Neural progenitor cell (in vitro differentiated cells): ENCODE measurements at regions not wholly inside any gene's neighbourhood (a gene's known extent, or its start where the extent isn't known, plus 50 kb on each side); places are given as distances from the start of the nearest gene placed in this dataset.

ENCODE experiments used
- EZH2 ChIP-seq: fragments of 200-600 bp; sonication (generic); IDR thresholded peaks from 2 replicates; pipeline ENCODE4 v1.6.1; 2017; ENCODE audit warnings: antibody characterized with exemption, mild to moderate bottlenecking, moderate library complexity
- EZH2phosphoT487 ChIP-seq: fragments of 200-600 bp; sonication (generic); IDR thresholded peaks from 2 replicates; pipeline ENCODE4 v1.6.1; 2017; ENCODE audit warnings: antibody characterized with exemption
- TF ChIP-seq, protein P1 (sequence below): fragments of 200-600 bp; sonication (generic); IDR thresholded peaks from 2 replicates; pipeline ENCODE4 v1.5.1; 2017; ENCODE audit warnings: antibody characterized with exemption, mild to moderate bottlenecking

DNA sequence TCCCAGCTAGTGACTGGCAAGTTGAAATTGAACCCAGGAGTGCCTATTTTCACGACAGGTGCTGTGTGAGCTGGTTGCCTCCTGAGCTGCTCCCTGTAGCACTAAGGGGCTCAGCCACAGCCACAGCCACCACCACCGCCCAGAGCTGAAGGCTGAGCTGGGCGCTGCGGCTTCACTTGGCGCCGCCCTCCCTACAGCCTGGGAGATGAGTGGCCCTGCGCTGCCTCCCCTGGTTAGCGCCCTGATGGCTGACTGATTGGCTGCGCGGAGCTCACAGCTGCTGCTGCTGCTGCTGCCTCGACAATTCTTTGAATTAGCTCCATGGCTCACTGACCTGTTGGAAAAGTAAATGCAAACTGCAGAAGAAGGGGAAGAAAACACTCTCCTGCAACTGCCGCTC is 91.8 kb upstream of the TMEM132E start:
- TF ChIP-seq, protein P1, sequence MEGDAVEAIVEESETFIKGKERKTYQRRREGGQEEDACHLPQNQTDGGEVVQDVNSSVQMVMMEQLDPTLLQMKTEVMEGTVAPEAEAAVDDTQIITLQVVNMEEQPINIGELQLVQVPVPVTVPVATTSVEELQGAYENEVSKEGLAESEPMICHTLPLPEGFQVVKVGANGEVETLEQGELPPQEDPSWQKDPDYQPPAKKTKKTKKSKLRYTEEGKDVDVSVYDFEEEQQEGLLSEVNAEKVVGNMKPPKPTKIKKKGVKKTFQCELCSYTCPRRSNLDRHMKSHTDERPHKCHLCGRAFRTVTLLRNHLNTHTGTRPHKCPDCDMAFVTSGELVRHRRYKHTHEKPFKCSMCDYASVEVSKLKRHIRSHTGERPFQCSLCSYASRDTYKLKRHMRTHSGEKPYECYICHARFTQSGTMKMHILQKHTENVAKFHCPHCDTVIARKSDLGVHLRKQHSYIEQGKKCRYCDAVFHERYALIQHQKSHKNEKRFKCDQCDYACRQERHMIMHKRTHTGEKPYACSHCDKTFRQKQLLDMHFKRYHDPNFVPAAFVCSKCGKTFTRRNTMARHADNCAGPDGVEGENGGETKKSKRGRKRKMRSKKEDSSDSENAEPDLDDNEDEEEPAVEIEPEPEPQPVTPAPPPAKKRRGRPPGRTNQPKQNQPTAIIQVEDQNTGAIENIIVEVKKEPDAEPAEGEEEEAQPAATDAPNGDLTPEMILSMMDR: no peak
- TF ChIP-seq EZH2phosphoT487: no peak
- TF ChIP-seq EZH2: no peak
